ENCODE measurements at regions not wholly inside any gene's neighbourhood (a gene's known extent, or its start where the extent isn't known, plus 50 kb on each side); places are given as distances from the start of the nearest gene placed in this dataset.
"Not testable (repeated sequence)": the region's sequence is repeated elsewhere in the genome, so short reads cannot be mapped to it uniquely, and the experiment has no call there.

DNA sequence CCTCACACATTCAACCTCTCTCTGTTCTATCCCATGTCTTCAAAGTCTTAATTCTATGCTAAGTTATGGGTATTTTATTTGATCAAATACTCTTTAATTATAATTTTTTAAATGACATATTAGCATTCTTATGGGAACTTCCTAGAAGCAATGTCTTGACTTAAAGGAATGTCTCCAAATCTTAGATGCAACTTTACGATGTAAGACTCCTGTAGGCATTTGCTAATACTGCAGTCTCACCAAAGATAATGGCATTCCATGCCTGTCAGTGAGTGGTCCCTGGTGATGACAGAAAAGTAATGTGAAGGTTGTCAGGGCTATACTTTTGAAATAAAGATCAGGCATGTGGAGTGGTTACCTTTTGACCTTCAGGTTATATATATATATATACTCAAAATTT lies 1654.2 kb upstream of the WWC1 start:
- no peak for DNase-seq

DNA sequence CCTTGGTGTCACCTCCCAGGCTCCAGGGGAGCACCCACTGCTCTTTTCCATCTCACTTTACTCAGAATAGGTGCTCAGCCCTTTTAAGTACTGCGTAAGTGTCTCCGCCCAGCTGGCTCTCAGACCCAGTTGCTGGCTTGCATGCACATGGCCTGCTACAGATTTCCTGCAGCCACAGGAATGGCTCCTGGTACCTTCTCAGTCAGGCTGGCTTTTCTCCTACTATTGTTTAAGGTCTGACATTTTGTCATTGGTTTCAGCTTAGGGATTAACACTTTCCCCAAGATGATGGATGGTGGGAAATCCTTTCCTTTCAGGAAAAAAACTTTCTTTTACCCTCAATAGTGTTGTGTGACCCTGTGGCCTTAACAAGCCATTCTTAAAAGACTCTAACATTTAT lies 1652.3 kb upstream of the WWC1 start:
- no peak for DNase-seq

DNA sequence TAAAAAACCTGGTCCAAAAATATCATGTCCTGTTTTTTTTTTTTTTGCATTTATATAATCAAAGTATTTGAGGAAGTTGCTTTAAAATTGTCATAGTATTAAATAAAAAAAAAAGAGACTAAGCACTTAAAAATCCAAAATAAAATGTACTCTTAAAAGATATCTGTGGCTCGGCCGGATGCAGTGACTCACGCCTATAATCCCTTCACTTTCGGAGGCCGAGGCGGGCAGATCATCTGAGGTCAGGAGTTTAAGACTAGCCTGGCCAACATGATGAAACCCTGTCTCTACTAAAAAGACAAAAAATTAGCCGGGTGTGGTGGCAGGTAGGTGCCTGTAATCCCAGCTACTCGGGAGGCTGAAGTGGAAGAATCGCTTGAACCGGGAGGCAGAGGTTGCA lies 1651.3 kb upstream of the WWC1 start:
- DNase-seq = not testable (repeated sequence)

DNA sequence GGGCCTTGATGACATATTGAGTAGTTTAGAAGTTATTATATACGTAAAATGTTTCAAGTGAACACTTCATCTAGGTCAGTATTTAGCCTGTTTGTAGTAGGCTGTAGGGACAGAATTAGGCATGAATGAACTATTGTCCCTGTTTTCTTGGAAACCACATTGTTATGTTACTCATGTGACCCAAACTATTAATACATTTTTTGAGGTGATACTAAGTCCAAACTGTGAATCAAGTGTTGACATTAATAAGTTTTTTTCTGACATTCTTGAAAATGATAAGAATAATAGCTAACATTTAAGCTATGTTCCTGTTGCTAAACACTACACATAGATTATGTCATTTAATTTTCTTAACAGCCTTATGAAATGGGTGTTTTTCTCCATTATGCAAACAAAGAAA lies 1642.7 kb upstream of the WWC1 start:
- no peak for DNase-seq

DNA sequence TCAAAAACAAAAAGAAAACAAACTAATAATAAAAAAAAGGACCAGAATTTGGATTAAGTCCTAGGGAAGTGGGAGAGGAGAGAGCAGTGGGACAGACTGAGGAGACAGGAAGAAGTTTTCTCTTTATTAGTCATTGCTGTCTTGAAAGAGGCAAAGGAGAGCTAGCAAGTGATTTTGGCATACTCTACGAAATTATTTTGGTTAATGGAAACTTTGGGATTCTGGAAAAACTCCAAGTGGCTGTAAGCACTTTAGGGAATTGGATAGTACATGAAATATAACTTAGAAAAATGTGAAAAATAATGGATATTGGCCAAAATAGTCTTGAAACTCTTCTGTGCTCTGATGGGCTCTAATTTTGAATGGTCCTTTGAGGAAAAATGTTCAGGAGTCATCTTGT lies 1641.8 kb upstream of the WWC1 start:
- no peak for DNase-seq

DNA sequence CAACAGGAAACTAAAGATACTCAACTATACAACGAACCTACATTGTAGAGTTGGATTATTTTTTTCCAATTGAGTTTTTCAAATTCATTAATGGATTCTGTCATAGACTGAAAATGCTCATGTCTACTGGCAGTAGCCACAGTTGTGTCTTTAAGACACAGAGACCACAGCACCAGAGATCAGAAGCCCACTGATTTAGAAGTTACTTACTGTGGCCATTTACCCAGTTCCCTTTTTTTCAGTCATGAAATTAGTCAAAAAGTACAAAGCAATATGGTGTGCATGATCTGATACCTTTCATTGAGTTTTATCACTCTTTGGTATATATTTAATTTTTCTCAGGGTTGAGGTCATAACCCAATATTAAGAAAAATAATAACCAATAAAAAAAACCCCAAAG lies 1640.2 kb upstream of the WWC1 start:
- DNase-seq = no peak

DNA sequence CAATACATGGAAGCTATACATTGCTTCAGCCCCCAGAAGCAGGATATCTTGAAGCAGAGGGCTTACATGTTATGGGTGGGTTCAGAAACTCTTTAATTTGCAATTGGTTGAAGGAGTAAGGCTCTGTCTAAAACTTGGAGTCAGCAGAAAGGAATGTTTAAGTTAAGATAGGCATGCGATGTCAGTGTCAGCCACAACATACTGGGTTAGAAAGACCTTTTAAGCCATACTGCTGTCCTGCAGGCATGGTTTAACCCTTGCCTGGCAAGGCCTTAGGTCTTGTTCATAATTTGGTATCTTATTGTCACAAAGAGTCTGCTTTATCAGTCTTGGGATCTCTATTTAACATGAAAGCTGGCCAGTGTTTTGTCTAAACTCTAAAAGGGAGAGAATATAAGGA lies 1619.6 kb upstream of the WWC1 start:
- no peak for DNase-seq

DNA sequence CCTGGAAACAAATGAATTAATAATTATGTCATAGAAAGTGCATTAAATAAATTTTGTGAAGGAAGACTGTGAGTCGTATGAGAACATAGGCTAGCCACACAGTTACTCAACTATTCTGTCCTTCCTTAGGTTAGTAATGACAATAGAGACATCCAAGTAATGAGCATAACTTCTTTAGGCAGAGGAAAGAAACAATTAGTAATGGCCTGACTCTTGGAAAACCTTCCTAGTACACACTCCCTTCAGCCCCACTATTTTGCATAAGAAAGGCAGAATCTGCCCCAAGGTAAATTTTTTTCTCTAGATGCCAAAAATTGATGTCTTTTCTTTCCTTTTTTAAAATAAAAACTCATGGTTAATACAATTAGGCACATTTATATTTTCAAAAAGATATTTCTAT lies 1619.0 kb upstream of the WWC1 start:
- no peak for DNase-seq

DNA sequence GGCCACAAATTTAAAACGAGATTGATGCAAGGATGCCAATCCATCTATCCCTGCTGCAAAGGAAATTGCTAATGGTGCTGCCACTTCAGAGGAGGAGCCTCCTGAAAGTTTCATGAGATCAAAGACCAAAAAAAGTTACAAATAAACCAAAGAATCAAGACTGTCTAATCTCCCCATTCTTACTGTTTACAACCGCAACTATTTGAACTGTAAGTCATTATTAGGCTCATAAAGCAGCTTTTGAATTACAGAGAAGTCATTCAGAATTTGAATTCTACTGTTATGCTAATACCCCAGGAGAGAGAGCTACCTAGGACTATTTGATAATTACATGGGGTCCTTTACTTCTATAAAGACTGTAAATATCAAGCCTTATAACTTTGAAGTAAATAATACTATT lies 1613.6 kb upstream of the WWC1 start:
- DNase-seq = no peak

DNA sequence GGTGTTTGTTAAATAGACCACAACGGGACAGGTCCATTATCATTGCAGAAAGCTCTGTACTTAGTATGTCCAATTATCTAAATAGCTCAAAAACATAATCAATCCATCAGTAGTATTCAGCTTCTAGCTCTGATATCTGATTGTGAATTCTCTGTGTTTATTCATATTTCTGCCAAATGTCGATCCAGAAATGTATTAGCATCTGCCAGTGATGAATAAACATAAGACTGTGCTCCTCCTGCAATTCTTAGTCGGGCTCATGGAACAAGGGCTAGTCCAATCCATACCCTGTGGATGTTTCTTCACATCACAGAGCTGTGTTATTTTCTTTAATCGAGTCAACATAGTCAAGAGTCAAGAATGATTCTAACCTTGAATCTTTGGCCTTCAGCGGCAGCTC lies 1612.1 kb upstream of the WWC1 start:
- no peak for DNase-seq

DNA sequence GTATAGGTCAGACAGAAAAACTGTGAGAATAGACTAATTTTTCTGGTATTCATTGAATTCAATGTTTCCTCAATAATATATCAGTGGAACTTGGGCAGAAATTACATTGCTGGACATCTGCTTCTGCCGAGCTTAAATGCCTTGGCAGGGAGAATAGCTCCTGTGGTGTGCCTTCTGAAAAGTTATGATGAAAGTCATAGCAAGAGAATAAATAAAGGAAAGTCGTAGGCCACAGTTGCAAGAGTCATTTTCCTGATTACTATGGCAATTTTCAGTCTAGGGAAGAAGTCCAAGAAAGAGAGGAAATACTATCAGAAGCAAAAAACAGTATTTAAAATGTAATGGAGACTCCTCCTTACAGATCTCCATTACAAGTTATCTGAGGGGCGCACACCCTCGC lies 1596.1 kb upstream of the WWC1 start:
- no peak for DNase-seq

DNA sequence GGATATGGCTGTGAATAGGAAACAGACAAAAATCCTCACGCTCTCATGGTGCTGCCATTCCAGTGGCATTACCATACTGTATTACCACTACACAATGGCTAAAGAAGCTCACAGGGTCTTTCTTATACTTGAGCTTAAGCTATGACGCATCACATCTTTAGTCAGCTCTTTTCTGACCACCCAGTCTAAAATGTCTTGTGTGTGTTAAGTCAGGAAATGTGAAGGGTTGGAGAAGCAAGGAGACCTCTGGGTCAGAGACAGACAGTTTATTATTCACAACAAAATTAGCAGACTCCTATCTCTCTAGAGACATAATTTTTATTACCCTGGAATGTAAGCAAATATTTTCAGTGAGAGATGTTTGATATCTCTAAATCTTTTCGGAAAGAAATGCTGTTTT lies 1583.2 kb upstream of the WWC1 start:
- DNase-seq = no peak

DNA sequence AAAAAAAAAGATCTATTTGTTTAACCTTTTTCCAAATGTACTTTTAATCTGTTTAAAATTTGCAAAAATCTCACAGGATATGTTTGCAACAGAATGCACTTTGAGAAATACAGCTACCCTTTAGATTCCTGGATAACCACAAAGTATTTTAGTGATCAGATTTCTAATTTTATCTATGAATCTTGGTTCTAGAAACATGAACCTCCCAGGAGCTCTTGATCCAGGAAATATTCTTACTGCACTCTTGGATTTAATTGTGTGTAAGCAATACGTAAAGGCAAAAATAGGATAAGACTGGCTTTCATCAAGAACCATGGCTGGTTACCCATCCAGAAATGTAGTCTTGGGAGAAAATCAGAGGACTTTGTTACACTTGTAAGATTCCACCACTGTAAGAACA lies 1581.8 kb upstream of the WWC1 start:
- no peak for DNase-seq

DNA sequence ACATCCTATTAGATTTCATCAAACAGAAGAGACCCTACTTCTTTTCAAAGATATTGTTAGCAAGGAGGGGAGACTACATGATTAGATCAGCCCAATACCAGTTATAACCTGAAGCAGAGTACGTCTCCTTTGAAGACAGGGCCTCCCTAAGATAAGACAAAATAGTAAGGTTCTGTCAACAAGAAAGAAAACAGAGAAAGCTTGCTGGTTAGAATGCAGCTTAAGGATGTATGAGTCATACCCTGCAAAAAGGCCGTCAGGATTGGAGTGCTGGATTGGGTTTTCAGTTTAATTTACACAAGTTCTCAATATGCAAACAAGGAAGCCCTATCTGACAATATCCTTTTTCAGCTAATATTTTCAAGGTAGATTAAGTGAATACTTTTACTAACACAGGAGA lies 1581.2 kb upstream of the WWC1 start:
- DNase-seq = no peak

DNA sequence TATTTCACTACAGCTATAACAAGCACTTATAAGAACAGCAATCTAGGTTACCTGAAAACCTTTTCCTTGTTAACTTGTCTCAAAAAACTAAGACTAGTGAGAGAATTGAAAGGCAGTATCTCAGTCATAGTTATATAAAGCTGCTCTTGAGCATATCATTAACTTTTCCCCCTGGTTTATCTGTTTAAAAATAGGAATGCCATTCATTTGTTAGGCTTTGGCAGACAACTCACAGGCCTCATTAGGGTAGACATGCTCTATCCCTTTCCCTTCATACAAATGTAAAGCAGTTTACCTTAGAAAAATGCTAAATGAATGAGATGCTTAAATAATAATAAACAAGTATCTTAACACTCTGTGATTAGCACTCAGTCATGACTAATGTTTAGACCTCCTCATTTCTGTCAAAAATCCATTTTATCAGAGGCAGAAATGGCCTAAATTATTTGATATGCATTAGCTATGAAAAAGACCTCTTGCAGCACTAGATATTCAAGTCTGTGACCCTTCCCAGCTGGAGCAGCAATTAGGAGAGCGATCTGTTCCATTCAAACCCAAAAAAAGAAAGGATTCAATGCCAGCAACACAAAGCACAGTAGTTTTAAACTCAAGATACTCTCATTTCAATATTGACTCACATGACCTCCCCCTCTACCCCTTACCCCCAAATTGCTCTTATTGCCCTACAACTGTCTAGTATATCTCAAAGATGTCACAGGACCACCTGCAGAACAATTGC lies 1578.8 kb upstream of the WWC1 start:
- DNase-seq = no peak

DNA sequence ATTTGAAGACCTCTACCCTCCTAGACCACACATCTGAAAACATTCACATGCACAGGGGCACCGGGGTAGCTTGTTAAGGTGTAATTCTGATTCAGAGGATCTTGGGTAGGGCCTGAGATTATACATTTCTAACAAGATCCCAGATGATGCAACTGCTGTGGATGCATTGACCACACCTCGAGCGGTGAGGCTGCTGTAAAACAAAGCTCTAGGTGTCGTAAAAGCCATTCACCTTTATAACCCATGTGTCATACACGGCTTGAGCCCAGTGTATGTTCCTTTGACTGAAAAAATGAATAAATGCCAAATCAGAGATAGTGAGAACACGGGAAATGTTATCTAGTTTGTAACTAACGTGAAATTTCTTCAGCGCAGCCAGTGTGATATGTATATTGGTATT lies 1578.2 kb upstream of the WWC1 start:
- DNase-seq = no peak

DNA sequence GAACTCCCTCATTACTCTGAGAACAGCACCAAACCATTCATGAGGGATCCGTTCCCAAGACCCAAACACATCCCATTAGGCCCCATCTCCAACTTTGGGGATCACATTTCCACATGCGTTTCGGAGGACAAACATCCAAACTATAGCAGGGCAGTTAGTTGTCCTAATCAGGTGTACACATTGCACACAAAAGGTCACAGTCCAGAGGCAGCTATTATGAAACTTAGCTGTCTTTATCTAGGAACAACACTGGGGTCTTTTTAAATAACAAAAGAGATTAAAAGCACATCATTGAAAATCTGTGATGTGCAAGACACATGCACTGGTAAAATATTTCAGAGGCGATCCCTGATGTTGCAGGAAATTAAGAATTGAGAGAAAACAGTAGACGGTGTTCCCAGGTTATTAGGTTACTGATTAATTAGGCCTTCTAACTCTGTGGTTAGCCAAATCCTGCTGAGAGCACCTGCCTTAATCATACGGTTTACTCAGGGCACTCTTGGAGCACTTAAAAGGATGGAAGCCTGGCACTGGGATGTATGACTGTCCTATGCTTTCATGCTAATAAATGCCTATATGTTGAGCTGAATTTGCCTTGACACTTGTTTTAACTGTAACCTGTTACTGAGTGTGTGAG lies 1574.5 kb upstream of the WWC1 start:
- DNase-seq = no peak

DNA sequence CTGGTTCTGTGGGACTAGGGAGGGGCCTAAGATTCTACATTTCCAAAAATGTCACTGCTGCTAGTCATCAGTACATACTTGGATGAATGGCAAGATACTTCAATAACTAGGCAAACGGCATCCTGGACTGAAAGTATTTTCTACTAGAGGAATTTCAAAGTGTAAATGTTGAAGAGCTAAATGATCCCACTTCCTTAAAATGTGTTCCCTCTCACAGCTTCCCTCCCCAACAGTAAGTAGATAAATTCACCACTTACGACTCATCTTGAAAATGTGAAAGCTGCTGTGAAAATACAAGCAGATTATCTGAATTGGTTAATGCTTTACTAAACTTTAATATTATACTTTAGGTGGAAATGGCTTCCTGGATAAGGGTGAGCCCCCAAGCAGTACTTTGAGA lies 1571.5 kb upstream of the WWC1 start:
- DNase-seq = no peak

DNA sequence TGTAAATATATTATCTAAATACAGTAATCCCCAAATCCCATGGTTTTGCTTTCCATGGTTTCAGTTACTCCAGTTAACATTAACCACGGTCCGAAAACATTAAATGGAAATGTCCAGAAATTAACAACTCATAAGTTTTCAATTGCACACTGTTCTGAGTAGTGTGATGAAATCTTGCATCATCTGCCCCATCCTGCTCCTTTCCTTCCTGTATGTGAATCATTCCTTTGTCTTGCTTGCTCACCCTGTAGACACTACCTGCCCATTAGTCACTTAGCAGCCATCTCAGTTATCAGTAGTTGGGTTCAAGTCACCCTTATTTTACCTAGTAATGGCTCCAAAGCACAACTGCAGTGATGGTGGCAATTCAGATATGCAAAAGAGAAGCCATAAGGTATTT lies 1568.5 kb upstream of the WWC1 start:
- no peak for DNase-seq

DNA sequence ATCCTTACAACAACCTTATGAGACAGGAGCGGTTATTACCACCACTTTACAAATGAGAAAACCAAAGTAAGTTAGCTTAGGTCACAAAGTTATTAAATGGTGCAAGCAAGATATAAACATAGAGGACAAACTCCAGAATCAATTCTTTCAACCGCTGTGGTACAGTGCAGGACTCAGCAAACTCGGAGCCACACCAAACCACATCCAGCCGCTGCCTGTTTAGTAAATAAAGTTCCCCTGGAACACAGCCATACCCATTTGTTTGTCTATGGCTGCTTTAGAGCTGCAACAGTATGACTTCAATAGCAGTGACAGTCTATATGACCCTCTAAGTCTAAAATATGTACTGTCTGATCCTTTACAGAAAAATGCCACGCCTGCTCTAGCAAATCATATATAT lies 1567.2 kb upstream of the WWC1 start:
- DNase-seq = no peak

DNA sequence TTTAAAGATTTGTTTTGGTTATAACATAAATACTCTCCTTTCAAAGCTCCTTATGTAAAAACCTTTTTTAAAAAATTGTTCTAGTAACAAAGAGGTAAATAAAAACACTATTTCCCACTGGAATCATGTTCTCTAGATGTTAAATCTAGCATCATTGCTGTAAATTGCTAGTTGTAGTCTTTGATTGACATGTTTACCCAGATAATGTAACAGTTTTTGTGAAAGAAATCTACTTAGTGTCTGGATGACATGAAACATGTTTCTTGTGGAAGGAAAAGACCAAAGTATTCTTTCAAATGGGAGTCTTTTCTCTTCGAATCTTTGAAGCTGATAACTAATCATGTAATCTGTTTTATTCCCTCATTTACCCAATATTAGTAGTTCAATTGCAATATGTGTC lies 1565.9 kb upstream of the WWC1 start:
- no peak for DNase-seq

DNA sequence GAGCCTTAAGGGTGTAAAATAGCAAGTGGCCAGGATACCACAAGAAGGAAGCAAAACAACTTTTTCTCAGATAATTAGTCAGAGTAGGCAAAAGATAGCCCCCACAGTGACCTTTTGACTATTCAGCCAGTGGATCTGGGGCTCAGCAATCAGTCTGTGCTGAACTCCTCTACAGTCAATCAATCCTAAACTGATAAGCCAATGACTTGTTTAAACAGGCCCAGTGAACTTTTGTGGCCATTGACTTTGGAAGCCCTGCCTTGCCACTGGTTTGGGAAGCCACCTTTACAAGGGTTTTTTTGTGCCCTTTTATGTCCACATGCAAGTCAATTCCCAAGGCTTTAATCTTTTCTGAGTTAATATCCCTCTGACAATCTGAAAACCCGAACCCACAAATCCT lies 1565.0 kb upstream of the WWC1 start:
- no peak for DNase-seq

DNA sequence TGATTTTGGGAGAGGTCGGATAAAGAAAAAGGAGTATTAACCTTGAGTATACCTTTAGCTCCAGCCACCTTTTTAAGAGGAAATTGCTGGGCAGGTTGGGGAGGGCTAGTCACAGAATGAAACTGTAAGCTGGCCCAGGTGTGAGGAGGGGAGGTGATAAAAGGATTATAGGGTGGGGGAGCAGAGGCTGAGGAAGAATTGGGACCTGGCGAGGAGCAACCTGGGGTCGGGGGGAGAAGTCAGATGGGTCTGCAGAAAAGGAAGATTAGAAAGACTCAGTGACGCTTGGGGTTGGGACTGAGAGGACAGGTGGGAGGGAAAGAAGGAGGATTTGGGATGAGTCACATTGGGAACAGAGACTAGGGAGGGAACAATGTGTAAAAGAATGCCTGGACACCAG lies 1548.5 kb upstream of the WWC1 start:
- not testable (repeated sequence) for DNase-seq

DNA sequence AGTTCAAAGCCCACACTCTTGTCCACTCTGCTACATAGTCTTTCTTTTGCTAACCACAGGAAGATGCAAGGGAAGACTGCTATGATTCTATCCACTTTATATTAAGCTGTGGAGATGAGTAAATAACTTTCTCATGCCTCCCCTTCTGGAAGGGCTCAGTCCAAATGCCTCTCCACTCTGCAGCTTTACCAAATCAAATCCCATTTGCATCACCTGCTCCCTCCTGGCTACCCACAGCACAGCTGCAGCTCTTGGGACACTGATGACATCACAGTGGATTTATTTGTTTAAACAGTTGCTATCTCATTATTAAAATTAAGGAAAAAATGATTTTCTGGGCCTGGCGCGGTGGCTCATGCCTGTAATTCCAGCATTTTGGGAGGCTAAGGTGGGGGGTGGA lies 1544.9 kb upstream of the WWC1 start:
- no peak for DNase-seq

DNA sequence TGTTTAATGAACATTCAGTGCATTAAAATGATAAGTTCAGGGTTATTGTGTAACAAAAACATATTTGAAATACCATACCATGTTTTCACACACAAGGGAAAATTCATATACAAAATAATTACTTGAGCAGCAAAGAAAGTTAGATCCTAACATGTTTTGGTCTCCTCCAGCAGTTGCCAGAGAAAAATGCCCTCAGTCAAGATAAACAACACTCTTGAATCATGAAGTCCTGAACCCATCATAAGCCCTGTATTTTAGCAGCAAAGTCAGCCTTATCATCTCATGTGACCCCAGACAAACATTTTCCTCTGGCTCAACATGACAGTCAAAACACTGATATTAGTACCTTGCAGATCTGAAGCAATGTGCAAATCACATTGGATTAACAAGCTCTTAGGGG lies 1541.1 kb upstream of the WWC1 start:
- DNase-seq = no peak
